ENCODE measurements at regions not wholly inside any gene's neighbourhood (a gene's known extent, or its start where the extent isn't known, plus 50 kb on each side); places are given as distances from the start of the nearest gene placed in this dataset.
"Not testable (repeated sequence)": the region's sequence is repeated elsewhere in the genome, so short reads cannot be mapped to it uniquely, and the experiment has no call there.

GRCh38 chr9:95715868-95716435 is 159.5 kb upstream of the ERCC6L2 start:
- H3K4me3 ChIP-seq (ENCODE audit: low read depth in 1 of 2, low read length in 2 of 2): no peak overlapping the region
- H3K27me3 ChIP-seq (ENCODE audit: low read depth, low read length): no peaks in the 10 kb centered on the region
- no peaks in the 10 kb centered on the region for H3K4me1 ChIP-seq (ENCODE audit: control insufficient read depth in 1 of 2, insufficient read depth in 2 of 2, low read length in 2 of 2)
- H3K36me3 ChIP-seq (ENCODE audit: control insufficient read depth in 1 of 2, insufficient read depth in 2 of 2, low read length in 2 of 2): no peaks in the 10 kb centered on the region
- peaks cover 5 to 9% of the 10 kb centered on the region in 2 donors for H3K9me3 ChIP-seq (ENCODE audit: control insufficient read depth in 1 of 2, low read length in 2 of 2)
- no peak overlapping the region for H3K27ac ChIP-seq (ENCODE audit: low read length)

GRCh38 chr9:95710446-95710845 is 165.0 kb upstream of the ERCC6L2 start:
- H3K4me3 ChIP-seq (ENCODE audit: low read depth in 1 of 2, low read length in 2 of 2): no peak overlapping the region
- H3K27ac ChIP-seq (ENCODE audit: low read length): no peak overlapping the region
- no peaks in the 10 kb centered on the region for H3K36me3 ChIP-seq (ENCODE audit: control insufficient read depth in 1 of 2, insufficient read depth in 2 of 2, low read length in 2 of 2)
- H3K27me3 ChIP-seq (ENCODE audit: low read depth, low read length): no peaks in the 10 kb centered on the region
- H3K4me1 ChIP-seq (ENCODE audit: control insufficient read depth in 1 of 2, insufficient read depth in 2 of 2, low read length in 2 of 2): no peaks in the 10 kb centered on the region
- H3K9me3 ChIP-seq (ENCODE audit: control insufficient read depth in 1 of 2, low read length in 2 of 2): peaks cover 2 to 4% of the 10 kb centered on the region in 2 donors

GRCh38 chr9:95696701-95697100 is 178.8 kb upstream of the ERCC6L2 start:
- Histone ChIP-seq H3K36me3 (ENCODE audit: control insufficient read depth in 1 of 2, insufficient read depth in 2 of 2, low read length in 2 of 2) (no peaks in the 10 kb centered on the region), H3K9me3 (ENCODE audit: control insufficient read depth in 1 of 2, low read length in 2 of 2) (no peaks in the 10 kb centered on the region), H3K4me1 (ENCODE audit: control insufficient read depth in 1 of 2, insufficient read depth in 2 of 2, low read length in 2 of 2) (no peaks in the 10 kb centered on the region), H3K4me3 (ENCODE audit: low read depth in 1 of 2, low read length in 2 of 2) (no peak overlapping the region), H3K27ac (ENCODE audit: low read length) (no peak overlapping the region), H3K27me3 (ENCODE audit: low read depth, low read length) (no peaks in the 10 kb centered on the region)

- no peak overlapping the region for H3K27ac ChIP-seq (ENCODE audit: low read length)
- no peak overlapping the region for H3K4me3 ChIP-seq (ENCODE audit: low read depth in 1 of 2, low read length in 2 of 2)
- no peaks in the 10 kb centered on the region for H3K36me3 ChIP-seq (ENCODE audit: control insufficient read depth in 1 of 2, insufficient read depth in 2 of 2, low read length in 2 of 2)
- H3K27me3 ChIP-seq (ENCODE audit: low read depth, low read length): no peaks in the 10 kb centered on the region
- no peaks in the 10 kb centered on the region for H3K9me3 ChIP-seq (ENCODE audit: control insufficient read depth in 1 of 2, low read length in 2 of 2)
- H3K4me1 ChIP-seq (ENCODE audit: control insufficient read depth in 1 of 2, insufficient read depth in 2 of 2, low read length in 2 of 2): no peaks in the 10 kb centered on the region
These were observed 174.7 kb upstream of the PTCH1 start for GRCh38 chr9:95691435-95691834.

- no peaks in the 10 kb centered on the region for H3K9me3 ChIP-seq (ENCODE audit: control insufficient read depth in 1 of 2, low read length in 2 of 2)
- H3K4me1 ChIP-seq (ENCODE audit: control insufficient read depth in 1 of 2, insufficient read depth in 2 of 2, low read length in 2 of 2): no peaks in the 10 kb centered on the region
These were observed 172.9 kb upstream of the PTCH1 start for GRCh38 chr9:95689669-95690068.

GRCh38 chr9:95684516-95684915 is 167.7 kb upstream of the PTCH1 start:
- no peaks in the 10 kb centered on the region for H3K9me3 ChIP-seq (ENCODE audit: control insufficient read depth in 1 of 2, low read length in 2 of 2)
- no peaks in the 10 kb centered on the region for H3K27me3 ChIP-seq (ENCODE audit: low read depth, low read length)
- H3K4me3 ChIP-seq (ENCODE audit: low read depth in 1 of 2, low read length in 2 of 2): no peak overlapping the region
- no peaks in the 10 kb centered on the region for H3K36me3 ChIP-seq (ENCODE audit: control insufficient read depth in 1 of 2, insufficient read depth in 2 of 2, low read length in 2 of 2)
- H3K4me1 ChIP-seq (ENCODE audit: control insufficient read depth in 1 of 2, insufficient read depth in 2 of 2, low read length in 2 of 2): no peaks in the 10 kb centered on the region
- no peak overlapping the region for H3K27ac ChIP-seq (ENCODE audit: low read length)

More at GRCh38 chr9:95689669-95690068, 172.9 kb upstream of the PTCH1 start:
- no peaks in the 10 kb centered on the region for H3K27me3 ChIP-seq (ENCODE audit: low read depth, low read length)
- H3K27ac ChIP-seq (ENCODE audit: low read length): no peak overlapping the region
- no peaks in the 10 kb centered on the region for H3K36me3 ChIP-seq (ENCODE audit: control insufficient read depth in 1 of 2, insufficient read depth in 2 of 2, low read length in 2 of 2)
- H3K4me3 ChIP-seq (ENCODE audit: low read depth in 1 of 2, low read length in 2 of 2): no peak overlapping the region

- not testable (repeated sequence) for H3K36me3 ChIP-seq (ENCODE audit: control insufficient read depth in 1 of 2, insufficient read depth in 2 of 2, low read length in 2 of 2); H3K9me3 ChIP-seq (ENCODE audit: control insufficient read depth in 1 of 2, low read length in 2 of 2); H3K27me3 ChIP-seq (ENCODE audit: low read depth, low read length); H3K4me3 ChIP-seq (ENCODE audit: low read depth in 1 of 2, low read length in 2 of 2); H3K27ac ChIP-seq (ENCODE audit: low read length); H3K4me1 ChIP-seq (ENCODE audit: control insufficient read depth in 1 of 2, insufficient read depth in 2 of 2, low read length in 2 of 2)
These were observed 163.5 kb upstream of the PTCH1 start for GRCh38 chr9:95680306-95680705.

- Histone ChIP-seq H3K27ac (ENCODE audit: low read length) (no peak overlapping the region), H3K9me3 (ENCODE audit: control insufficient read depth in 1 of 2, low read length in 2 of 2) (no peaks in the 10 kb centered on the region)
These were observed 163.1 kb upstream of the PTCH1 start for GRCh38 chr9:95679874-95680273.

GRCh38 chr9:95678759-95679158 is 162.0 kb upstream of the PTCH1 start:
- Histone ChIP-seq H3K9me3 (ENCODE audit: control insufficient read depth in 1 of 2, low read length in 2 of 2) (no peaks in the 10 kb centered on the region), H3K27me3 (ENCODE audit: low read depth, low read length) (no peaks in the 10 kb centered on the region), H3K4me1 (ENCODE audit: control insufficient read depth in 1 of 2, insufficient read depth in 2 of 2, low read length in 2 of 2) (no peaks in the 10 kb centered on the region), H3K27ac (ENCODE audit: low read length) (no peak overlapping the region), H3K36me3 (ENCODE audit: control insufficient read depth in 1 of 2, insufficient read depth in 2 of 2, low read length in 2 of 2) (no peaks in the 10 kb centered on the region), H3K4me3 (ENCODE audit: low read depth in 1 of 2, low read length in 2 of 2) (no peak overlapping the region)

More at GRCh38 chr9:95679874-95680273, 163.1 kb upstream of the PTCH1 start:
- Histone ChIP-seq H3K4me3 (ENCODE audit: low read depth in 1 of 2, low read length in 2 of 2) (no peak overlapping the region), H3K27me3 (ENCODE audit: low read depth, low read length) (no peaks in the 10 kb centered on the region), H3K4me1 (ENCODE audit: control insufficient read depth in 1 of 2, insufficient read depth in 2 of 2, low read length in 2 of 2) (no peaks in the 10 kb centered on the region), H3K36me3 (ENCODE audit: control insufficient read depth in 1 of 2, insufficient read depth in 2 of 2, low read length in 2 of 2) (no peaks in the 10 kb centered on the region)

GRCh38 chr9:95670122-95670521 is 153.4 kb upstream of the PTCH1 start:
- Histone ChIP-seq H3K4me1 (ENCODE audit: control insufficient read depth in 1 of 2, insufficient read depth in 2 of 2, low read length in 2 of 2) (no peaks in the 10 kb centered on the region), H3K27me3 (ENCODE audit: low read depth, low read length) (peaks cover 3% of the 10 kb centered on the region), H3K36me3 (ENCODE audit: control insufficient read depth in 1 of 2, insufficient read depth in 2 of 2, low read length in 2 of 2) (no peaks in the 10 kb centered on the region), H3K9me3 (ENCODE audit: control insufficient read depth in 1 of 2, low read length in 2 of 2) (no peaks in the 10 kb centered on the region), H3K27ac (ENCODE audit: low read length) (no peak overlapping the region), H3K4me3 (ENCODE audit: low read depth in 1 of 2, low read length in 2 of 2) (no peak overlapping the region)

GRCh38 chr9:95669253-95669652 is 152.5 kb upstream of the PTCH1 start:
- no peaks in the 10 kb centered on the region for H3K36me3 ChIP-seq (ENCODE audit: control insufficient read depth in 1 of 2, insufficient read depth in 2 of 2, low read length in 2 of 2)
- no peaks in the 10 kb centered on the region for H3K9me3 ChIP-seq (ENCODE audit: control insufficient read depth in 1 of 2, low read length in 2 of 2)
- H3K27ac ChIP-seq (ENCODE audit: low read length): no peak overlapping the region
- peaks cover 3% of the 10 kb centered on the region for H3K27me3 ChIP-seq (ENCODE audit: low read depth, low read length)
- no peak overlapping the region for H3K4me3 ChIP-seq (ENCODE audit: low read depth in 1 of 2, low read length in 2 of 2)
- H3K4me1 ChIP-seq (ENCODE audit: control insufficient read depth in 1 of 2, insufficient read depth in 2 of 2, low read length in 2 of 2): no peaks in the 10 kb centered on the region

- Histone ChIP-seq H3K4me1 (ENCODE audit: control insufficient read depth in 1 of 2, insufficient read depth in 2 of 2, low read length in 2 of 2) (no peaks in the 10 kb centered on the region), H3K27ac (ENCODE audit: low read length) (no peak overlapping the region), H3K27me3 (ENCODE audit: low read depth, low read length) (peaks cover 3% of the 10 kb centered on the region), H3K9me3 (ENCODE audit: control insufficient read depth in 1 of 2, low read length in 2 of 2) (no peaks in the 10 kb centered on the region), H3K36me3 (ENCODE audit: control insufficient read depth in 1 of 2, insufficient read depth in 2 of 2, low read length in 2 of 2) (no peaks in the 10 kb centered on the region), H3K4me3 (ENCODE audit: low read depth in 1 of 2, low read length in 2 of 2) (no peak overlapping the region)
These were observed 151.0 kb upstream of the PTCH1 start for GRCh38 chr9:95667789-95668188.
